SU-DHL-6 (cell line): ENCODE measurements at regions not wholly inside any gene's neighbourhood (a gene's known extent, or its start where the extent isn't known, plus 50 kb on each side); places are given as distances from the start of the nearest gene placed in this dataset.

Source experiments
- H2AFZ ChIP-seq: fragments of 200-600 bp; sonication (generic); 2 replicates; pipeline ENCODE4 v1.6.1; 2014; ENCODE audit warnings: low read depth, mild to moderate bottlenecking, moderate library complexity, mixed read lengths, antibody characterized with exemption, low read length; ENCODE audit not compliant: severe bottlenecking
- H3F3A ChIP-seq: fragments of 200-600 bp; shearing (Covaris generic); 2 replicates; pipeline ENCODE4 v1.6.0; 2016; ENCODE audit warnings: antibody characterized with exemption, mild to moderate bottlenecking; ENCODE audit not compliant: insufficient read depth
- H3K27ac ChIP-seq: fragments of 200-600 bp; sonication (generic); 2 replicates; pipeline ENCODE4 v1.5.1; 2016; ENCODE audit warnings: low read depth, mild to moderate bottlenecking, low read length, moderate library complexity, mixed read lengths
- H3K27me3 ChIP-seq: fragments of 200-600 bp; sonication (generic), shearing (Covaris generic); 2 replicates; pipeline ENCODE4 v1.6.0; 2014; ENCODE audit warnings: mild to moderate bottlenecking, low read length
- H3K36me3 ChIP-seq: fragments of 200-600 bp; sonication (generic); 2 replicates; pipeline ENCODE4 v1.6.1; 2014; ENCODE audit warnings: mild to moderate bottlenecking, low read length, mixed read lengths
- H3K4me2 ChIP-seq: fragments of 300-600, 200-600 bp; shearing (Covaris generic), sonication (generic); 2 replicates; pipeline ENCODE4 v1.6.0; 2014; ENCODE audit warnings: low read length, low read depth, mild to moderate bottlenecking; ENCODE audit not compliant: poor library complexity, severe bottlenecking
- H3K4me3 ChIP-seq: fragments of 200-600 bp; sonication (generic); 2 replicates; pipeline ENCODE4 v1.5.1; 2014; ENCODE audit warnings: antibody characterized with exemption, low read length, mild to moderate bottlenecking, mixed read lengths; ENCODE audit not compliant: insufficient read depth, poor library complexity, severe bottlenecking
- H3K79me2 ChIP-seq: fragments of 200-600 bp; sonication (generic); 2 replicates; pipeline ENCODE4 v1.6.1; 2014; ENCODE audit warnings: mild to moderate bottlenecking, low read length, moderate library complexity; ENCODE audit not compliant: insufficient read depth
- H3K9ac ChIP-seq: fragments of 200-600 bp; sonication (generic); 2 replicates; pipeline ENCODE4 v1.7.0; 2014; ENCODE audit warnings: mild to moderate bottlenecking, low read length
- H3K9me2 ChIP-seq: fragments of 200-600 bp; sonication (generic); replicated peaks from 2 replicates; pipeline ENCODE4 v1.6.1; 2014; ENCODE audit warnings: low read length; ENCODE audit not compliant: insufficient read depth
- H3K9me3 ChIP-seq: fragments of 200-600 bp; sonication (generic); 2 replicates; pipeline ENCODE4 v1.6.1; 2014; ENCODE audit warnings: low read length, mixed read lengths; ENCODE audit not compliant: insufficient read depth
- H4K20me1 ChIP-seq: fragments of 200-600 bp; sonication (generic); 2 replicates; pipeline ENCODE4 v1.6.1; 2014; ENCODE audit warnings: low read depth, mild to moderate bottlenecking, antibody characterized with exemption, low read length, moderate library complexity, mixed read lengths
- EZH2phosphoT487 ChIP-seq: fragments of 200-600 bp; sonication (generic), shearing (Covaris generic); conservative IDR thresholded peaks from 2 replicates; pipeline ENCODE4 v1.6.1; 2018; ENCODE audit warnings: mild to moderate bottlenecking, antibody characterized with exemption, low read length, moderate library complexity, mixed read lengths
- TF ChIP-seq, protein P1 (sequence below): fragments of 200-600 bp; sonication (generic); IDR thresholded peaks from one replicate; pipeline ENCODE4 v1.5.1; 2017; ENCODE audit warnings: antibody characterized with exemption, mild to moderate bottlenecking, low read length, moderate library complexity; ENCODE audit not compliant: insufficient read depth, poor library complexity, severe bottlenecking

DNA sequence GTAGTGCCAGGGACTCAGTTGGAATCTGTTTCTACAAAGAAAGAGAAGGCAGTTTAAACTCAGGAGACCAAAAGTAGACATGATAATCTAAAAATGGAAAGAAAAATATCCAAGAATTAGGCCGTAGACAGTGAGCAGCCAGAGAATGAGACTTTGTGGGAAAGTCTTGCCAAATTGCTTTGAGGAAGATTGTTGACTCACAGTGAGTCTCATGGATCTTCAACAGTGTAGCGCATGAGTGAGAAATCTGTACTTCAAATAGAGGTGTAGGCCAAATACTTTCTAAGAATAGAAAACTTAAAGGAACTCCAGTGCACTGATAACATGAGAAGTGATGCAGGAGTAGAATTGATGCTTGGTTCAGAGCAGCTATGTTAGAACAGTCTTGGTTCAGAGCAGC lies 284.5 kb downstream of the HTR1B start:
- H3K9me3 ChIP-seq: no peaks in the 10 kb centered on the region
- H3F3A ChIP-seq: no peaks in the 10 kb centered on the region
- H3K4me3 ChIP-seq: no peak overlapping the region
- no peaks in the 10 kb centered on the region for H3K79me2 ChIP-seq
- no peak overlapping the region for H3K4me2 ChIP-seq
- no peak overlapping the region for H2AFZ ChIP-seq
- no peak overlapping the region for H3K27ac ChIP-seq
- no peak for TF ChIP-seq EZH2phosphoT487
- TF ChIP-seq, protein P1, sequence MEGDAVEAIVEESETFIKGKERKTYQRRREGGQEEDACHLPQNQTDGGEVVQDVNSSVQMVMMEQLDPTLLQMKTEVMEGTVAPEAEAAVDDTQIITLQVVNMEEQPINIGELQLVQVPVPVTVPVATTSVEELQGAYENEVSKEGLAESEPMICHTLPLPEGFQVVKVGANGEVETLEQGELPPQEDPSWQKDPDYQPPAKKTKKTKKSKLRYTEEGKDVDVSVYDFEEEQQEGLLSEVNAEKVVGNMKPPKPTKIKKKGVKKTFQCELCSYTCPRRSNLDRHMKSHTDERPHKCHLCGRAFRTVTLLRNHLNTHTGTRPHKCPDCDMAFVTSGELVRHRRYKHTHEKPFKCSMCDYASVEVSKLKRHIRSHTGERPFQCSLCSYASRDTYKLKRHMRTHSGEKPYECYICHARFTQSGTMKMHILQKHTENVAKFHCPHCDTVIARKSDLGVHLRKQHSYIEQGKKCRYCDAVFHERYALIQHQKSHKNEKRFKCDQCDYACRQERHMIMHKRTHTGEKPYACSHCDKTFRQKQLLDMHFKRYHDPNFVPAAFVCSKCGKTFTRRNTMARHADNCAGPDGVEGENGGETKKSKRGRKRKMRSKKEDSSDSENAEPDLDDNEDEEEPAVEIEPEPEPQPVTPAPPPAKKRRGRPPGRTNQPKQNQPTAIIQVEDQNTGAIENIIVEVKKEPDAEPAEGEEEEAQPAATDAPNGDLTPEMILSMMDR: no peak
- no peak overlapping the region for H3K9ac ChIP-seq
- H3K27me3 ChIP-seq: no peaks in the 10 kb centered on the region
- no peaks in the 10 kb centered on the region for H3K9me2 ChIP-seq
- H3K36me3 ChIP-seq: no peaks in the 10 kb centered on the region
- no peaks in the 10 kb centered on the region for H4K20me1 ChIP-seq

DNA sequence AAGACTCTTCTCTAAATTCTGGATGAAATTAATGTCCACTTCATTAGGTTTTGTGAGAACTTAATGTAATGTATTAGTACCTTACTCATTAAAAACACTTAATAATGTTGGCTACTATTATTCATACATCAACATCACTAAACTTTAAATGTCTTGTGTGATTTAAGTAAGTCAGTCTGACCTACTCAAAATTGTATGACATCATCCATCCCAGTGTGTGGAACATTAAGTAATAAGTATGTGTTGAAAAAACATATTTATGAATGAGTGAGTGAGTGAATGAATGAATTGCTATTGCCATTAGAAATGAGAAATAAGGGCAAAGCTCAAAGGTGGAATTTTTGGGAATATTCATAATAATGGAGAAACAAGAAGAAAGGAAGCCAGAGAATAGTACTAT lies 285.8 kb downstream of the HTR1B start:
- H3K4me2 ChIP-seq: no peak overlapping the region
- no peaks in the 10 kb centered on the region for H3K79me2 ChIP-seq
- no peaks in the 10 kb centered on the region for H3K27me3 ChIP-seq
- H3F3A ChIP-seq: no peaks in the 10 kb centered on the region
- no peaks in the 10 kb centered on the region for H4K20me1 ChIP-seq
- H3K9me2 ChIP-seq: no peaks in the 10 kb centered on the region
- TF ChIP-seq EZH2phosphoT487: no peak
- TF ChIP-seq, protein P1: no peak
- H3K36me3 ChIP-seq: no peaks in the 10 kb centered on the region
- no peaks in the 10 kb centered on the region for H3K9me3 ChIP-seq
- H2AFZ ChIP-seq: no peak overlapping the region
- no peak overlapping the region for H3K4me3 ChIP-seq
- no peak overlapping the region for H3K27ac ChIP-seq
- H3K9ac ChIP-seq: no peak overlapping the region

DNA sequence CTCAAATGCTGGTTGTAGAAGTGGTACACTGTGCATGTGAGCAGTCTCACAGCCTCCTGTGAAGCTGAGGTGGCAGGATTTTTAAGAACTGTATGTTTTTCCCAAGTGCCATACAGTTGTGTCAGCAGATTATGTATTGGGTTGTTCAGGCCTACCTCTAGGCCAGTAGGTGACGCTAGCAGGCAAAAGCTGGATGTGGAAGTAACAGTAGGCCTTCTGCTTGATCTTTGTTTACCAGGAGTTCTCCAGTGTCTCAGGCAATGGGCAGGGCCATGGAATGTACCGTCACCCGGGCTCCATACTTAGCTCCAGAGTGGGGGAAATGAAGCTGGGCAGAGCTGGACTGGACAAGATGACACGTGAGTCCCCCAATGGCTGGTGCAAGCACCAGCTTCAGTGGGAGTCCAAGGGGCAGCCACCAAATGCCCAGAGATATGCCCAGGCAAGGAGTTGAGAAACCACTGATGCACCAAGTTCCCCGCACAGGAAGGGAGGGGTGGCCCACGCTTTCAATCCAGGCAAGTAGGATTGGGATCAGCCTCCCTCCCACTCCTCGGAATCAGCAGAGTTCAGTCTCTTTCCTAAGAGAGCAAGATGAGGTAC lies 289.7 kb downstream of the HTR1B start:
- no peaks in the 10 kb centered on the region for H3K9me2 ChIP-seq
- H3K4me2 ChIP-seq: no peak overlapping the region
- no peak overlapping the region for H3K27ac ChIP-seq
- TF ChIP-seq, protein P1: no peak
- TF ChIP-seq EZH2phosphoT487: no peak
- H4K20me1 ChIP-seq: no peaks in the 10 kb centered on the region
- no peaks in the 10 kb centered on the region for H3K36me3 ChIP-seq
- H3K79me2 ChIP-seq: no peaks in the 10 kb centered on the region
- no peak overlapping the region for H3K9ac ChIP-seq
- no peaks in the 10 kb centered on the region for H3K9me3 ChIP-seq
- H3K4me3 ChIP-seq: no peak overlapping the region
- no peaks in the 10 kb centered on the region for H3K27me3 ChIP-seq
- no peak overlapping the region for H2AFZ ChIP-seq
- no peaks in the 10 kb centered on the region for H3F3A ChIP-seq
